Uterus (tissue), 3 donors: ENCODE measurements at regions not wholly inside any gene's neighbourhood (a gene's known extent, or its start where the extent isn't known, plus 50 kb on each side); places are given as distances from the start of the nearest gene placed in this dataset.

Source experiments
- DNase-seq, 2 donors: peaks; one replicate each; pipeline ENCODE4 v3.0.0-alpha.2; 2019 to 2020
- H3K27ac ChIP-seq, 2 donors: fragments of 200-600 bp; sonication (generic); 1 replicate in 1 of 2; 2 replicates in 1 of 2; pipeline ENCODE4 v1.5.1; 2016 to 2018
- H3K27me3 ChIP-seq, 2 donors: fragments of 200-600 bp; sonication (generic); one replicate each; pipeline ENCODE4 v1.5.1; 2018 to 2019; ENCODE audit warnings: control low read depth in 1 of 2
- H3K36me3 ChIP-seq, 2 donors: fragments of 200-600 bp; sonication (generic); one replicate each; pipeline ENCODE4 v1.5.1; 2019; ENCODE audit warnings: control low read depth in 1 of 2
- H3K4me1 ChIP-seq, 2 donors: fragments of 200-600 bp; sonication (generic); one replicate each; pipeline ENCODE4 v1.5.1; 2018 to 2019; ENCODE audit warnings: control low read depth in 1 of 2
- H3K4me3 ChIP-seq, 2 donors: fragments of 200-600 bp; sonication (generic); 1 replicate in 1 of 2; 2 replicates in 1 of 2; pipeline ENCODE4 v1.5.1; 2018 to 2019; ENCODE audit warnings: mild to moderate bottlenecking in 1 of 2
- H3K9me3 ChIP-seq, 2 donors: fragments of 200-600 bp; sonication (generic); one replicate each; pipeline ENCODE4 v1.5.1; 2019; ENCODE audit warnings: control low read depth in 1 of 2
- CTCF ChIP-seq, 4 experiments: fragments of 200-600 bp in 2 of 4; fragments of 450-650 bp in 2 of 4; sonication (generic) in 2 of 4; IDR thresholded peaks; one replicate each; pipeline ENCODE4 v1.5.1; 2016 to 2019; ENCODE audit warnings: antibody characterized with exemption in 4 of 4, mild to moderate bottlenecking in 2 of 4, moderate library complexity in 1 of 4
- POLR2A ChIP-seq, 2 donors: fragments of 450-650 bp; IDR thresholded peaks; one replicate each; pipeline ENCODE4 v1.6.1; 2016; ENCODE audit warnings: antibody characterized with exemption in 2 of 2, mild to moderate bottlenecking in 1 of 2, moderate library complexity in 1 of 2
- intact Hi-C: fragments of 100-400 bp; cut with DNase I; formaldehyde crosslinking; loops from one replicate; pipeline ENCODE4 v1.15.1; 2023; ENCODE audit warnings: low total_unique reads
- donor health status: DM: yes; HTN: yes; CAD: no.

GRCh38 chr2:228559774-228560415 lies 378.4 kb upstream of the SPHKAP start:
- Histone ChIP-seq H3K9me3 (no peaks in the 10 kb centered on the region), H3K4me1 (no peaks in the 10 kb centered on the region), H3K4me3 (no peak overlapping the region), H3K27ac (no peak overlapping the region), H3K36me3 (no peaks in the 10 kb centered on the region), H3K27me3 (no peaks in the 10 kb centered on the region)
- TF ChIP-seq CTCF (IDR thresholded peaks at IDR 0.05) (no peak), POLR2A (IDR thresholded peaks at IDR 0.05) (no peak)
- DNase-seq = no peak
- intact Hi-C loops = no loop called here

- Histone ChIP-seq H3K27ac (no peak overlapping the region), H3K4me3 (no peak overlapping the region), H3K4me1 (no peaks in the 10 kb centered on the region), H3K9me3 (no peaks in the 10 kb centered on the region), H3K36me3 (no peaks in the 10 kb centered on the region), H3K27me3 (no peaks in the 10 kb centered on the region)
- DNase-seq = no peak
- no peak for TF ChIP-seq CTCF (IDR thresholded peaks at IDR 0.05)
- no peak for TF ChIP-seq POLR2A (IDR thresholded peaks at IDR 0.05)
- intact Hi-C loops = no loop called here
Observed at GRCh38 chr2:228556717-228557116, 375.2 kb upstream of the SPHKAP start.

- Histone ChIP-seq H3K4me3 (no peak overlapping the region), H3K27ac (no peak overlapping the region), H3K9me3 (no peaks in the 10 kb centered on the region), H3K4me1 (no peaks in the 10 kb centered on the region), H3K36me3 (no peaks in the 10 kb centered on the region), H3K27me3 (no peaks in the 10 kb centered on the region)
- TF ChIP-seq CTCF (IDR thresholded peaks at IDR 0.05) = no peak
- no peak for TF ChIP-seq POLR2A (IDR thresholded peaks at IDR 0.05)
- intact Hi-C loops = no loop called here
- DNase-seq = no peak
Observed at GRCh38 chr2:228549441-228550007, 368.0 kb upstream of the SPHKAP start.

- TF ChIP-seq CTCF (IDR thresholded peaks at IDR 0.05) (no peak), POLR2A (IDR thresholded peaks at IDR 0.05) (no peak)
- Histone ChIP-seq H3K27ac (no peak overlapping the region), H3K27me3 (no peaks in the 10 kb centered on the region), H3K4me1 (no peaks in the 10 kb centered on the region), H3K9me3 (no peaks in the 10 kb centered on the region), H3K36me3 (no peaks in the 10 kb centered on the region), H3K4me3 (no peak overlapping the region)
- no peak for DNase-seq
- intact Hi-C loops = no loop called here
Observed at GRCh38 chr2:228548230-228548629, 366.7 kb upstream of the SPHKAP start.

GRCh38 chr2:228545748-228546145 lies 364.3 kb upstream of the SPHKAP start:
- Histone ChIP-seq H3K9me3 (no peaks in the 10 kb centered on the region), H3K27me3 (no peaks in the 10 kb centered on the region), H3K4me1 (no peaks in the 10 kb centered on the region), H3K27ac (no peak overlapping the region), H3K4me3 (no peak overlapping the region), H3K36me3 (no peaks in the 10 kb centered on the region)
- no peak for DNase-seq
- intact Hi-C loops = no loop called here
- TF ChIP-seq CTCF (IDR thresholded peaks at IDR 0.05) = no peak
- no peak for TF ChIP-seq POLR2A (IDR thresholded peaks at IDR 0.05)
